Activated T-cell treated with anti-CD3 and anti-CD28 coated beads, Interleukin-2, amount 50 U/mL, for 72 hours (primary cell): ENCODE measurements at regions not wholly inside any gene's neighbourhood (a gene's known extent, or its start where the extent isn't known, plus 50 kb on each side); places are given as distances from the start of the nearest gene placed in this dataset.
"Not testable (repeated sequence)": the region's sequence is repeated elsewhere in the genome, so short reads cannot be mapped to it uniquely, and the experiment has no call there.

Experiments
- ATAC-seq, 2 donors: fragments of 150-1000 bp; cut with Tn5 transposase; replicated peaks in 1 of 2; 2 replicates each; pipeline ENCODE4 v1.10.0; 2021; ENCODE audit warnings: moderate library complexity in 2 of 2, mild to moderate bottlenecking in 1 of 2
- DNase-seq, 2 donors: peaks; one replicate each; pipeline ENCODE4 v3.0.0; 2021 to 2022; ENCODE audit warnings: mixed read lengths in 1 of 2
- H3K27ac Mint-ChIP-seq: one replicate; pipeline ENCODE4 v1.8.0; 2022; ENCODE audit warnings: mild to moderate bottlenecking, moderate library complexity, mixed read lengths
- H3K27me3 Mint-ChIP-seq: one replicate; pipeline ENCODE4 v1.8.0; 2022; ENCODE audit warnings: low read depth, mixed read lengths
- H3K36me3 Mint-ChIP-seq, 2 donors: one replicate each; pipeline ENCODE4 v1.8.0; 2022; ENCODE audit warnings: mixed read lengths in 2 of 2, mild to moderate bottlenecking in 1 of 2; ENCODE audit not compliant: insufficient read depth in 2 of 2
- H3K4me1 Mint-ChIP-seq: one replicate; pipeline ENCODE4 v1.8.0; 2022; ENCODE audit warnings: low read depth, mixed read lengths
- H3K4me3 Mint-ChIP-seq, 2 donors: one replicate each; pipeline ENCODE4 v1.8.0; 2022; ENCODE audit warnings: mild to moderate bottlenecking in 2 of 2, mixed read lengths in 2 of 2, moderate library complexity in 2 of 2
- H3K9me3 Mint-ChIP-seq, 2 donors: one replicate each; pipeline ENCODE4 v1.8.0; 2022; ENCODE audit warnings: mixed read lengths in 2 of 2

DNA sequence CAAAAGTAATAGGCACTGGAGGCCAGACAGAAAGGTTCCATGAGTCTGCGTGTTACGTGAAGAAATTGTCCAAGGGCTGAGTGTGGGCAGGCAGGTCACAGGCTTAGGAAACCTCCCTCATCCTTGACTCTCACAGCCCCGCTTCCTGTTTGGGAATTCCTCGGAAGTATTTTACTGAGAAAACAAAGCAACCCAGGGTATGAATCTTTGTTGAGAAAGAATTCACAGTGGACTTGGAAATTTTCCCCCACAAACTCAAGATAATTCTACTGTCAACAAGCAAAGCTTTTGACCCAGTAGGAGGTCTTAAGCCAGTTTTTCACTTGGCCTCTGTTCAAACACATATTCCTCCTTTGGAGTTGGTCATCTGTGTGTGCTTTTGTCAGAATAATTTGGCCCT lies 377.1 kb upstream of the TPM1 start:
- peaks cover 2% of the 10 kb centered on the region for H3K27me3 Mint-ChIP-seq
- DNase-seq (no peak), ATAC-seq (no peak)
- H3K36me3 Mint-ChIP-seq = no peaks in the 10 kb centered on the region
- no peaks in the 10 kb centered on the region for H3K9me3 Mint-ChIP-seq
- H3K4me3 Mint-ChIP-seq = no peak overlapping the region
- no peaks in the 10 kb centered on the region for H3K4me1 Mint-ChIP-seq
- no peak overlapping the region for H3K27ac Mint-ChIP-seq

DNA sequence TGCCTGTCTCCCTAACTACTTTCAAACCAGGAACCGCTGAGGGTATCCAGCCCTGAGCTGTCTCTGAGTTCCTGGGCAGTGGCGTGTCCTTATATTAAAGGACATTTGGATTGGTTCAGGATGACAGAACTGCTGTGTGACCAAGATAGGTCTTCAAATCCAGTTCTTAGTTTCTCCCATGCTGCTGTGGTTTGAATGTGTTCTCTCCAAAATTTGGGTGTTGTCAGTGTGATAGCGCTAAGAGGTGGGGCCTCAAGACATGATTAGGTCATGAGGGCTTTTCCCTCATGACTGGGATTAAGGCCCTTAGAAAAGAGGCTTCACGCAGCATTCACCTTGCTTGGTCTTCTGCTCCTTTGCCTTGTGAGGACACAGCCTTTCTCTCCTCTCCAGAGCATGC lies 376.5 kb upstream of the TPM1 start:
- H3K27me3 Mint-ChIP-seq = no peaks in the 10 kb centered on the region
- no peak overlapping the region for H3K27ac Mint-ChIP-seq
- no peaks in the 10 kb centered on the region for H3K9me3 Mint-ChIP-seq
- H3K36me3 Mint-ChIP-seq = no peaks in the 10 kb centered on the region
- H3K4me1 Mint-ChIP-seq = no peaks in the 10 kb centered on the region
- DNase-seq (no peak), ATAC-seq (no peak)
- no peak overlapping the region for H3K4me3 Mint-ChIP-seq

DNA sequence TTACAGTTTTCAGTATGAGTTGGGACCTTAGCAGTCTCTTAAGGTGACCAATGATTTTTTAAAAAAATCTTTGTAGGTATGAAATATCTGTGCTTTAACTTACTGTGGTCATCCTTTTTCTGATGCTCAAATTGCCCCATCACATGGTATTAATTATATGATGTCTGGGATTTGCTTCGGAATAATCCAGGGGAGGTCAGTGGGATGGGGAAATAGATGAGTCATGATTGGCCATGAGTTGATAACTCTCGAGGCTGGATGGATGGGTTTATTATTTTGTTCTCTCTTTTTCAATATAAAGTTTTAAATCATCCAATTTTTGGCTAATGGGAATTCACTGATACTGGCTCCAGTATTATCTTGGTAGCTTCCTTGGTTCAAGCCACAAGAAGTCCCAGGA lies 370.3 kb upstream of the TPM1 start:
- no peaks in the 10 kb centered on the region for H3K4me1 Mint-ChIP-seq
- H3K9me3 Mint-ChIP-seq = no peaks in the 10 kb centered on the region
- no peak overlapping the region for H3K4me3 Mint-ChIP-seq
- peak overlapping the region; percentile 72 for H3K27ac Mint-ChIP-seq
- no peaks in the 10 kb centered on the region for H3K36me3 Mint-ChIP-seq
- DNase-seq (no peak), ATAC-seq (no peak)
- no peaks in the 10 kb centered on the region for H3K27me3 Mint-ChIP-seq

DNA sequence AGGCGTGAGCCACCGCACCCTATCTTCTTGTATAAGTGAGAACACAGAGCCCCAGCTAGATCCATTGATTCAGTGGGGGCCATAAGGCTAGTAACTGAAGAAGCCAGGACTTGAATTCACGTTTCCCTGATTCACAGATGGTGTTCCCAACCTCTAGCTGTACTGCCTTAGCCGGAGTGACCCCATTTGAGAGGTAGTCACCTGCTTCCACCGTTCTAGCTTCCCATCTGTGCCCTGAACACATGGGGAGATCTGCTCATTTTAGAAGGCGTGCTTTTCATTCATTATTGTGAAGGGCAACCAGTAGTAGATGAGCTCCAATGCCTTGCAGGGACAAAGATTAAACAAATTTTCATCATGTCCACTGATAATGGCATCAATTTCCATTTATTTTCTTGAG lies 365.7 kb upstream of the TPM1 start:
- DNase-seq (no peak), ATAC-seq (no peak)
- Mint-ChIP-seq H3K4me3 (no peak overlapping the region), H3K27ac (no peak overlapping the region), H3K4me1 (no peaks in the 10 kb centered on the region), H3K36me3 (no peaks in the 10 kb centered on the region), H3K9me3 (peaks cover 0 to 3% of the 10 kb centered on the region in 2 donors), H3K27me3 (no peaks in the 10 kb centered on the region)

DNA sequence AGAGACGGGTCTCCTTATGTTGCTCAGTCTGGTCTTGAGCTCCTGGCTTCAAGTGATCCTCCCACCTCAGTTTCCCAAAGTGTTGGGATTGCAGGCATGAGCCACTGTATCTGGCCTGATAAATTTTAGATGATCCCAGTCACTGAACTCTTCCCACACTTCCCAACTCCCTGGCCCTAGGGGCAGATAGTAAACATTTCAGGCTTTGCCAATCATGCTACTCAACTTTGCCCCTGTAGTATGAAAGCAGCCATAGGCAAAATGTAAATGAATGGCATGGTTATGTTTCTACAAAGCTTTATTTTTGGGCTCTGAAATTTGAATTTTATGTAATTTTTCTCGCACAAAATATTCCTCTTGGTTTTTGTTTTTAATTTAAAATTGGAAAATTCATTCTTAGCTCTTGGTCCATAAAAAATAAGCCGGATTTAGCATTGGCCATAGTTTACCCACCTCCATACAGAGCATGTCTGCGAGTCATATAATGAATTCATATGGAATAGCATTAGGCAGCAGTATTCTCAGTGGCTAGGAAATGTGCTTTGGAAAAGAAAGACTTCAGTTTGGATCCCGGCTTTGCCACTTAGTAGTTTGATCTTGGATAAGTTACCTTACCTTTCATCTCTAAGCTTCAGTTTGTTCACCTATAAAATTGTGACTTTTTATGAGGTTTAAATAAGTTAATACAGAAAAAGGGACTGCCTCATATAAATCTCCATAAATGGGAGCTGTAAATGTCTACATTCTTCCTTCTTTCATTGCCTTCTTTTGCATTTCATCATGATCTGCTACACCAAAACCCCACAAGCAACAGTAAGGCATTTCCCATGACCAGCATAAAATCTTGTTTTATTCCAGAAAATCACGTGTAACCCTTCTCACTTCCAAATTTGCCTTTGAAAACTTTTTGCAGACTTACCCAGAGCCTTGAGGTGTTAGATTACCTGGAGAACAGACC lies 360.3 kb upstream of the TPM1 start:
- Mint-ChIP-seq H3K36me3 (no peaks in the 10 kb centered on the region), H3K27ac (no peak overlapping the region), H3K27me3 (peaks cover 6% of the 10 kb centered on the region), H3K4me3 (no peak overlapping the region), H3K9me3 (peaks cover 0 to 3% of the 10 kb centered on the region in 2 donors), H3K4me1 (no peaks in the 10 kb centered on the region)
- ATAC-seq = no peak
- DNase-seq = no peak

DNA sequence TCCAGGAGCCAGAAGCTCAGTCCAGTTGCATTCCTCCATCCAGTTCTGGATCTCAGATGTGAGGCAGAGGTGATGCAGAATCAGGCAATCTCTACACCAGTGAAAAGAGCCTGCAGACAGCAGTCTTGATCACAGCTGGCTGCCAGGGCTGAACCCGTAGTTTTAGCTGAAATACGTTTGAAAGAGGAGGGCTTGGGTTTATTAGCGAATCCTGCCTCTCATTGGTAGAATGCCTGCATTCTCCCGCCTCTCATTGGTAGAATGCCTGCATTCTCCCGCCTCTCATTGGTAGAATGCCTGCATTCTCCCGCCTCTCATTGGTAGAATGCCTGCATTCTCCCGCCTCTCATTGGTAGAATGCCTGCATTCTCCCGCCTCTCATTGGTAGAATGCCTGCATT lies 359.4 kb upstream of the TPM1 start:
- DNase-seq, H3K27ac Mint-ChIP-seq, H3K27me3 Mint-ChIP-seq: not testable (repeated sequence)

DNA sequence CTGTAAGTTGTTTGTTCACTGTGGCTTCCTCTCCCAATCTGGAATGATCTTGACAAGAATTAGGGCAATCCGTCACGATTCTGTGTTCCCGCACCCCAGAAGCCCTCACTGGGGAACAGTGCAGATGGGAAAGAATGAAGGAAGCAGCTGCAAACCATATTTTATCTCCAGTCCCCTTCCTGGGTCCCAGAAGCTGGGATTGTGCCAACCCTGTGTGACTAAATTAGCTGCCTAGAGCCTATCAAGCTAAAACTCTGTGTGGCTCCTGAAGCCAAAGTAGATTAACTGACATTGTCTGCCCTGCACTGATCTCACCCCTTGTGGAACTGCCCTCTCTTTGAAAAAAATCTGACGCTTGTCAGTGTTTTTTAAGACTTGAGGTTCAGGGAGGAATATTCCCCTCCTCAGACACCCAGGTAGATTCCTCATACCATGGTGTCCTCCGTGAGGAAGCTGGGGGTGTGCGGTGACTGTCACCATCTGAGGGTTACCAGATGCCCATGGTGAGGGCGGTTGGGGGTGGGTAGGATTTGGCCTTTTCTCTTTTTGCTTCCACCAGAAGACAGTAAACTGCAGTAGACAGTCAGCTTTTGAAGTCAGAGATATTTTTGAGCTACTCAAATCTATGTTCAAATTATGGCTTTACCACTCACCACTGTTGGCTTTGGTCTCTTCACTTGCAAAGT lies 358.3 kb upstream of the TPM1 start:
- Mint-ChIP-seq H3K27me3 (peaks cover 6% of the 10 kb centered on the region), H3K36me3 (no peaks in the 10 kb centered on the region), H3K4me3 (no peak overlapping the region), H3K27ac (no peak overlapping the region), H3K9me3 (peaks cover 0 to 3% of the 10 kb centered on the region in 2 donors), H3K4me1 (no peaks in the 10 kb centered on the region)
- DNase-seq (no peak), ATAC-seq (no peak)

More for the DNA sequence above, 359.4 kb upstream of the TPM1 start:
- H3K4me1 Mint-ChIP-seq, H3K4me3 Mint-ChIP-seq, ATAC-seq, H3K36me3 Mint-ChIP-seq, H3K9me3 Mint-ChIP-seq: not testable (repeated sequence)

DNA sequence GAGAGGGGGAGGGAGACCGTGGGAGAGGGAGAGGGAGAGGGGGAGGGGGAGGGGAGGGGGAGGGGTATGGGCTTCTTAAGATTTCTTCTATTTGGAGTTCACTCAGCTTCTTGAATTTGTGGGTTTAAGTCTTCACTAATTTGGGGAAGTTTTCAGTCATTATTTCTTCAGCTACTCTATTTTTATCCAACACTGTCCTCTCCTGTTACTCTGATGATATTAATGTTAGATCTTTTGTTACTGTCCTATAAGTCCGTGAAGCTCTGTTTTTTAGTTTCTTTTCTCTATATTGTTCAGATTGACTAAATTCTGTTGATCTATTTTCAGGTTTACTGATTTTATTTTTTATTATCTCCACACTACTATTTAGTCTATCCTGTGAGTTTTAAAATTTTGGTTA lies 351.5 kb upstream of the TPM1 start:
- no peak for ATAC-seq
- Mint-ChIP-seq H3K4me3 (no peak overlapping the region), H3K4me1 (no peaks in the 10 kb centered on the region), H3K27ac (no peak overlapping the region), H3K9me3 (no peaks in the 10 kb centered on the region), H3K27me3 (no peaks in the 10 kb centered on the region), H3K36me3 (no peaks in the 10 kb centered on the region)
- no peak for DNase-seq

DNA sequence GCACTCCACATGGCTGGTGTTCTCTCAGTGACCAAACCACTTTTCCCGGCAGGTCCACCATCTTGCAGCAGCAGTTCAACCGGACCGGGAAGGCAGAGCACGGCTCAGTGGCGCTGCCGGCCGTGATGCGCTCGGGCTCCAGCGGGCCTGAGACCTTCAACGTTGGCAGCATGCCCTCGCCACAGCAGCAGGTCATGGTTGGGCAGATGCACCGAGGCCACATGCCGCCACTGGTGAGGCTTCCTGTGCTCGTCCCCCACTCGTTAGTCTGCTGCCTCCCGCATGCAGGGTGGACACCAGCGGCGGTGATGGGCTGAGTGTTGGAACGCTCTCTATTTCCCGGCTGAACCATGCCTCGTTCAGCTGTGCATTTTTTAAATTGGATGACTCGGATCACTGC lies 344.9 kb upstream of the TPM1 start:
- DNase-seq (no peak), ATAC-seq (no peak)
- Mint-ChIP-seq H3K9me3 (no peaks in the 10 kb centered on the region), H3K27me3 (no peaks in the 10 kb centered on the region), H3K27ac (no peak overlapping the region), H3K4me1 (no peaks in the 10 kb centered on the region), H3K4me3 (no peak overlapping the region), H3K36me3 (no peaks in the 10 kb centered on the region)

DNA sequence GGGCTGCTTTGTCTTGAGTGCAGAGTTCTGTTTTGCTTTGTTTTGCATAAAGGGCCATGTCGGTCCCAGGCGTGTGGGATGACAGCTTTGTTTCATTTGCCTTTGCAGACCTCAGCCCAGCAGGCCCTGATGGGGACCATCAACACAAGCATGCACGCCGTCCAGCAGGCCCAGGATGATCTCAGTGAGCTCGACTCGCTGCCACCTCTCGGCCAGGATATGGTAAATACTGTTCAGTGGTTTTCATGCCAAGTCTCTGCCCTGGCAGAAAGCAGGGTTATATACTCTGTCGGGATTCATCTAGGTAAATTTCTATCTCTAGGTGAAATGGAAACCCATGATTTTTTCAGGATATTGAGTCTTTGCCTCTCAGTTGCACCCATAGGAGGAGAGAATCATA lies 343.9 kb upstream of the TPM1 start:
- no peak for DNase-seq
- H3K27ac Mint-ChIP-seq = no peak overlapping the region
- no peaks in the 10 kb centered on the region for H3K27me3 Mint-ChIP-seq
- H3K9me3 Mint-ChIP-seq = no peaks in the 10 kb centered on the region
- no peak overlapping the region for H3K4me3 Mint-ChIP-seq
- no peaks in the 10 kb centered on the region for H3K4me1 Mint-ChIP-seq
- ATAC-seq = no peak
- no peaks in the 10 kb centered on the region for H3K36me3 Mint-ChIP-seq

DNA sequence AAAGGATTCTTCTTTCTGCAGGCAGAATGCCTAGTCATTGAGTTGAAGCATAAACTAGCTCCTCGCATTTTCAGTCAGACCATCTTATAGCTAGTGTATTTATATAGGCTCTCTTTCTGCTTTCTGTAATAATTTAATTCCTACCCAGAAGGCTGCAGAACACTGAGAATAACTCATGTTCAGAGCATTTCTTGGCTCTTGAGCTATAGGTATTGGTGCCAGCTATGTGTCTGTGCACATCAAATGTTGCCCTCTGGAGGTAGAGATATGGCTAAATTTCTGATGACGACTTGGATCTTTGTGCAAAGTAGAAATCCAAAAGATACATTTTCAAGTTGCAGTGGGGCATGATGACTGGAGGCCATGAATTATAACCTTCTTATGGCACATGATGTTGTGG lies 336.2 kb upstream of the TPM1 start:
- Mint-ChIP-seq H3K9me3 (no peaks in the 10 kb centered on the region), H3K36me3 (no peaks in the 10 kb centered on the region), H3K27me3 (peaks cover 4% of the 10 kb centered on the region), H3K27ac (no peak overlapping the region), H3K4me3 (no peak overlapping the region), H3K4me1 (peaks cover 6% of the 10 kb centered on the region)
- ATAC-seq (no peak), DNase-seq (no peak)

DNA sequence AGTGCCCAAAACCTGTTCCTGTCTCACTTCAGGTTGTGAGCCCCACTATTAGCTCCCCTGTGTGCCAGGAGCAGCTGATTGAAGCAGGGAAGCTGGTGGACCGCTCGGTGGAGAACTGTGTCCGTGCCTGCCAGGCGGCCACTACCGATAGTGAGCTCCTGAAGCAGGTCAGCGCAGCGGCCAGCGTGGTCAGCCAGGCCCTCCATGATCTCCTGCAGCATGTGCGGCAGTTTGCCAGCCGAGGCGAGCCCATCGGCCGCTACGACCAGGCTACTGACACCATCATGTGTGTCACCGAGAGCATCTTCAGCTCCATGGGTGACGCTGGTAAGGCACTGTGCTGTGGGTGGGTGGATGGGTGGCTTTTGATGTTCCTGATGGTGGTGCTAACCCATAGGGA lies 334.1 kb upstream of the TPM1 start:
- Mint-ChIP-seq H3K27ac (no peak overlapping the region), H3K27me3 (peaks cover 4% of the 10 kb centered on the region), H3K4me3 (no peak overlapping the region), H3K9me3 (no peaks in the 10 kb centered on the region), H3K4me1 (peaks cover 19% of the 10 kb centered on the region), H3K36me3 (no peaks in the 10 kb centered on the region)
- DNase-seq = no peak
- no peak for ATAC-seq

DNA sequence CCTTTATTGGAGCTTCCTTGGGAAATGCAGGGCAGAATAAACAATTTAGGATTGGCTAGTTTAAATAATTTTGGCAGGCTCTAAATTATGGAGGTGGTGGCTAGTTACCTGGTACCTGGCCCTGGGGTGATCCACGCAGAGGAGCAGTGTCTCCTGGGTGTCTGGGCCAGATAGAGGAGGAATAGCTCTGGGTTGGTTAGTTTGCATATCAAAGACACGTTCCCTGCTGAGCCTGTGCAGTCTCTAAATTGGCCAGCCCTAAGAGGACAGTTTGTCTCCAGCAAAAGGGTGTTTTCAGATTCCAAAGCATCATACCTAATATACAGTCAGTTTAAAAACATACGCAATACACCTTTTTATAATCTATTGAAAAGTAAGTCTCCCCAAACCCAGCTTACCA lies 333.3 kb upstream of the TPM1 start:
- ATAC-seq = no peak
- H3K9me3 Mint-ChIP-seq = no peaks in the 10 kb centered on the region
- no peak for DNase-seq
- no peak overlapping the region for H3K4me3 Mint-ChIP-seq
- H3K27ac Mint-ChIP-seq = no peak overlapping the region
- no peaks in the 10 kb centered on the region for H3K36me3 Mint-ChIP-seq
- H3K4me1 Mint-ChIP-seq = peaks cover 19% of the 10 kb centered on the region
- peaks cover 4% of the 10 kb centered on the region for H3K27me3 Mint-ChIP-seq
